ENCODE measurements at regions not wholly inside any gene's neighbourhood (a gene's known extent, or its start where the extent isn't known, plus 50 kb on each side); places are given as distances from the start of the nearest gene placed in this dataset.

DNA sequence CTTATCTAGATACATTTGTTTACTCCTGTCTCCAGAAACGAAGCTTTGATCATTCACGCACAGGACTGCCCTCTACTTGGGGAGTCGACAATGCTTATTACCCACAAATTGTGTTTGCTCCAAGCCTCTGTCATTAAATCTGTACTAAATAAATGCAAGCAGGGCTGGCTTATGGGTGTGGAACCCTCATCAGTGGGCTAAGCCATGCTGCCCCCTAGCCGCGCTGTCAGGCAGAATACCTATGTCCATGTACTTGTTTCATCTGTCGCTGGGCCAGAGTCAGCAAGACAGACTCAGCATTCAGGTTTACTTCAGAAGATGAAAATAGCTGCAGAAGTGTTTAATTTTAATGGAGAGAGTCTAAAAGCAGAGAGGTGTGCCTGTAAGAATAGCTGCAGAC lies 110.0 kb upstream of the PRR20A start:
- no peaks in the 10 kb centered on the region for H3K4me1 Mint-ChIP-seq (ENCODE audit: low read depth)
- TF ChIP-seq, protein P1, sequence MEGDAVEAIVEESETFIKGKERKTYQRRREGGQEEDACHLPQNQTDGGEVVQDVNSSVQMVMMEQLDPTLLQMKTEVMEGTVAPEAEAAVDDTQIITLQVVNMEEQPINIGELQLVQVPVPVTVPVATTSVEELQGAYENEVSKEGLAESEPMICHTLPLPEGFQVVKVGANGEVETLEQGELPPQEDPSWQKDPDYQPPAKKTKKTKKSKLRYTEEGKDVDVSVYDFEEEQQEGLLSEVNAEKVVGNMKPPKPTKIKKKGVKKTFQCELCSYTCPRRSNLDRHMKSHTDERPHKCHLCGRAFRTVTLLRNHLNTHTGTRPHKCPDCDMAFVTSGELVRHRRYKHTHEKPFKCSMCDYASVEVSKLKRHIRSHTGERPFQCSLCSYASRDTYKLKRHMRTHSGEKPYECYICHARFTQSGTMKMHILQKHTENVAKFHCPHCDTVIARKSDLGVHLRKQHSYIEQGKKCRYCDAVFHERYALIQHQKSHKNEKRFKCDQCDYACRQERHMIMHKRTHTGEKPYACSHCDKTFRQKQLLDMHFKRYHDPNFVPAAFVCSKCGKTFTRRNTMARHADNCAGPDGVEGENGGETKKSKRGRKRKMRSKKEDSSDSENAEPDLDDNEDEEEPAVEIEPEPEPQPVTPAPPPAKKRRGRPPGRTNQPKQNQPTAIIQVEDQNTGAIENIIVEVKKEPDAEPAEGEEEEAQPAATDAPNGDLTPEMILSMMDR (IDR thresholded peaks at IDR 0.05): no peak
- CTCF ChIA-PET: no interaction called here

DNA sequence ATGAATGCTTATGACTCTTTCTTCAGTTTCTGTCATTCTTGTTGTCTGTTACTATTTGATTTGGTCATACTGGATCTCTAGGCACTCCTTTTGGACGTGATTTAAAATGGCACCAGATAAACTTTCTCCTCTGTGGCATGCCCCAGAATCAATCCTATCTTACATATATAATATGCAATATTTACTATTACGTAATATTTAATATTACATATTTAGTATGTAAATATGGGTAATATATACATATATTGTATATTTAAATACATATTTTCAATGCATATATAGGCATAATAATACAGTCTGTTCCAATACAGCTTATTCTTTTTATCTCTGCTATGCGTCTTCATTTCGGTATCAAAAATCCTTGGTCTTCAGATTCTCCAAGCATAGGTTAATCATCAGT lies 104.4 kb upstream of the PRR20A start:
- peaks cover 11% of the 10 kb centered on the region for H3K9me3 Mint-ChIP-seq

More for the DNA sequence above, 110.0 kb upstream of the PRR20A start:
- intact Hi-C loops (cut with micrococcal nuclease): no loop called here
- Mint-ChIP-seq H3K4me3 (no peak overlapping the region), H3K27ac (no peak overlapping the region), H3K9me3 (peaks cover 25% of the 10 kb centered on the region), H3K27me3 (no peaks in the 10 kb centered on the region), H3K36me3 (ENCODE audit: low read depth) (no peaks in the 10 kb centered on the region)
- no peak for ATAC-seq
- DNase-seq: no peak
- POLR2A ChIA-PET: no interaction called here

DNA sequence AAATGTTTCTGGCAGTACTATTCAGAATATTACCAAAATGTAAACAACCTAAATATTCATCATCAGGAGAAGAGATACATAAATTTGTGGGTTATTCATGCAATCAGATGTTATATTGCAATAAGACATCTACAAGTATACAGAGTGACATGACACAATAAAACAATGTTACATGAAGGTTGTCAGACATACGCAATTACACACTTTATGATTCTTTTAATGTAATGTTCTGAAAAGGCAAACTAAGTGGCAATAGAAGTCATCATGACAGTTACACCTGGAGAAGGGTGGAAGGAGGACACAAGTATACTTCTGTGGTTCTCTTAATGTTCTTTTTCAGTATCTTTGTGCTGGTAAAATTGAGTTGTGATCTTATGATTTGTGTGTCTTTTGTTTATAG lies 95.8 kb upstream of the PRR20A start:
- intact Hi-C loops (cut with micrococcal nuclease): no loop called here
- ATAC-seq (no peak), DNase-seq (no peak)
- Mint-ChIP-seq H3K9me3 (peaks cover 26% of the 10 kb centered on the region), H3K4me3 (no peak overlapping the region), H3K4me1 (ENCODE audit: low read depth) (no peaks in the 10 kb centered on the region), H3K27me3 (no peaks in the 10 kb centered on the region), H3K36me3 (ENCODE audit: low read depth) (no peaks in the 10 kb centered on the region), H3K27ac (no peak overlapping the region)
- ChIA-PET CTCF (no interaction called here), POLR2A (no interaction called here)
- TF ChIP-seq, protein P1 (IDR thresholded peaks at IDR 0.05): no peak

More for the DNA sequence above, 104.4 kb upstream of the PRR20A start:
- Mint-ChIP-seq H3K4me1 (ENCODE audit: low read depth) (no peaks in the 10 kb centered on the region), H3K27me3 (no peaks in the 10 kb centered on the region), H3K36me3 (ENCODE audit: low read depth) (no peaks in the 10 kb centered on the region), H3K27ac (no peak overlapping the region), H3K4me3 (no peak overlapping the region)
- no peak for ATAC-seq
- ChIA-PET CTCF (no interaction called here), POLR2A (no interaction called here)
- TF ChIP-seq, protein P1 (IDR thresholded peaks at IDR 0.05): no peak
- intact Hi-C loops (cut with micrococcal nuclease): no loop called here
- no peak for DNase-seq

DNA sequence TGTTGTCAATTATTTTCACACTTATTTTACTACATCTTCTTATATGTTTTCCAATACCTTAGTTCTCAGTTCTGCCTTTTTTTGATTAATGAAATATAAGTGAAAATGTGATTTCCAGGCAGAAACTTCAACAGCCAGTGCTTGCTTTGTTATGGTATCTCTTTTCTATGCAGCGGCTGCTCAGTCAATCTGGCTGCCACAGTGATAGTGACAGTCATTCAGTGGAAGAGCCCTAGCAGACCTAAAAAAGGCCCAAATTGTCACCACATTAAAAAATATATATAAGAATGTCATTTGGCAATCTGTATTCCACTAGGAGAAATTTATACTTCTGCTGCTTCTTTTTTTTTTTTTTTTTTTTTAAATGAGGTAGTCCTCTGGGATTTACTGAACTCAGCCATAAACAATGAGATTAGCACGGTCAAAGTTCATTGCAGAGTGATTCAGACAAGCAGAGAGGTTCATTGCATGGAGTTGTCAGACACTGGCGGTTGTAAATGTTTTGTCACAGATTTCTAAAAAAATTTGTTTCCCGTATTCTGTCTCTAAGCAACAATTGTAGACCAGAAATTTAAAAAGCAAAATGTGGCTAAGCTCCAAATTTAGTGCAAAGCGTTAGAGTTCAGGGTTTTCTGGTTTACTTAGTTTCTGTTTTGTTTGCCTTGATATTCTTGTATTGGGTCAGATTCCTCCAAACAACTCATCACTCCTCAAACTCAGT lies 94.7 kb upstream of the PRR20A start:
- H3K36me3 Mint-ChIP-seq (ENCODE audit: low read depth): no peaks in the 10 kb centered on the region
- H3K27me3 Mint-ChIP-seq: no peaks in the 10 kb centered on the region
- H3K4me1 Mint-ChIP-seq (ENCODE audit: low read depth): no peaks in the 10 kb centered on the region
- TF ChIP-seq, protein P1 (IDR thresholded peaks at IDR 0.05): no peak
- intact Hi-C loops (cut with micrococcal nuclease): no loop called here
- H3K9me3 Mint-ChIP-seq: peaks cover 31% of the 10 kb centered on the region
- ChIA-PET POLR2A (no interaction called here), CTCF (no interaction called here)
- ATAC-seq: no peak
- no peak for DNase-seq
- no peak overlapping the region for H3K27ac Mint-ChIP-seq
- no peak overlapping the region for H3K4me3 Mint-ChIP-seq

DNA sequence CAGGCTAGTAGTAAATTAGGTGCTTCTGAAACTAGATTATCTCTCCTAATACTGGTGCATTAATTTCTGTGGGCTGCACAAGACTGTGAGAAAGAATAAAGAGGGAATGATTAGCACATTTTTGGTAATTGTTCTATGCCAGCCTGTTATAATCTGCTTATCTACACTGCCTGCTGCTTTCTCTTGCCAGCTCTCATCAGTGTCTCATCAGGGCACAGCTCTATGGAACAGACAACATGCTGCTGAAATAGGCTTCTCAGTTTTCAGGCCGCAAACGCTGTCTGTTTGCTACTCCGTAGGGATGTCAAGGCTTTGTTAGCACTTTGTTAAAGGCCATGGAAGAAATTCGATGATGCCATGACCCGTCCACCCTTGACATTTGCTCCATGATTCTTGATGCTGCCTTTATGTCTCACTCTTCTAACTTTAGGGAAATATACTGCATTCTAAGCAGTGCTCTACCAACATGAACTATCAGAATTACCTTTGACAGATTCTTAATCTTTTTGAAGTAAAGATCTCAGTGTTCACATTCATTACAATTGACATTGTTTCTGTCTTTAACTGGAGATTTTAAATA lies 84.0 kb upstream of the PRR20A start:
- ATAC-seq: no peak
- peaks cover 17% of the 10 kb centered on the region for H3K9me3 Mint-ChIP-seq

More for the DNA sequence above, 84.0 kb upstream of the PRR20A start:
- POLR2A ChIA-PET: no interaction called here
- H3K4me1 Mint-ChIP-seq (ENCODE audit: low read depth): no peaks in the 10 kb centered on the region
- no peak overlapping the region for H3K27ac Mint-ChIP-seq
- intact Hi-C loops (cut with micrococcal nuclease): no loop called here
- H3K27me3 Mint-ChIP-seq: no peaks in the 10 kb centered on the region
- no peaks in the 10 kb centered on the region for H3K36me3 Mint-ChIP-seq (ENCODE audit: low read depth)
- H3K4me3 Mint-ChIP-seq: no peak overlapping the region
- CTCF ChIA-PET: no interaction called here
- TF ChIP-seq, protein P1 (IDR thresholded peaks at IDR 0.05): no peak
- no peak for DNase-seq
